Tibial nerve (tissue), 4 donors: ENCODE measurements at regions not wholly inside any gene's neighbourhood (a gene's known extent, or its start where the extent isn't known, plus 50 kb on each side); places are given as distances from the start of the nearest gene placed in this dataset.

Source experiments
- EP300 ChIP-seq, 2 donors: sonication (generic); formaldehyde crosslinking; IDR thresholded peaks; one replicate each; pipeline ENCODE4 v1.6.1; 2017; ENCODE audit warnings: antibody characterized with exemption in 2 of 2, mild to moderate bottlenecking in 1 of 2
- TF ChIP-seq, protein P1 (sequence below), 5 experiments: fragments of 200-600 bp in 3 of 5; fragments of 450-650 bp in 2 of 5; sonication (generic) in 3 of 5; IDR thresholded peaks; one replicate each; pipeline ENCODE4 v1.5.1; 2016 to 2019; ENCODE audit warnings: antibody characterized with exemption in 5 of 5, mild to moderate bottlenecking in 3 of 5, moderate library complexity in 2 of 5

- TF ChIP-seq, protein P1, sequence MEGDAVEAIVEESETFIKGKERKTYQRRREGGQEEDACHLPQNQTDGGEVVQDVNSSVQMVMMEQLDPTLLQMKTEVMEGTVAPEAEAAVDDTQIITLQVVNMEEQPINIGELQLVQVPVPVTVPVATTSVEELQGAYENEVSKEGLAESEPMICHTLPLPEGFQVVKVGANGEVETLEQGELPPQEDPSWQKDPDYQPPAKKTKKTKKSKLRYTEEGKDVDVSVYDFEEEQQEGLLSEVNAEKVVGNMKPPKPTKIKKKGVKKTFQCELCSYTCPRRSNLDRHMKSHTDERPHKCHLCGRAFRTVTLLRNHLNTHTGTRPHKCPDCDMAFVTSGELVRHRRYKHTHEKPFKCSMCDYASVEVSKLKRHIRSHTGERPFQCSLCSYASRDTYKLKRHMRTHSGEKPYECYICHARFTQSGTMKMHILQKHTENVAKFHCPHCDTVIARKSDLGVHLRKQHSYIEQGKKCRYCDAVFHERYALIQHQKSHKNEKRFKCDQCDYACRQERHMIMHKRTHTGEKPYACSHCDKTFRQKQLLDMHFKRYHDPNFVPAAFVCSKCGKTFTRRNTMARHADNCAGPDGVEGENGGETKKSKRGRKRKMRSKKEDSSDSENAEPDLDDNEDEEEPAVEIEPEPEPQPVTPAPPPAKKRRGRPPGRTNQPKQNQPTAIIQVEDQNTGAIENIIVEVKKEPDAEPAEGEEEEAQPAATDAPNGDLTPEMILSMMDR (IDR thresholded peaks at IDR 0.05) = no peak
- no peak for TF ChIP-seq EP300 (IDR thresholded peaks at IDR 0.05)
Measured at GRCh38 chr17:14481664-14482063, 180.8 kb downstream of the HS3ST3B1 start.
